ENCODE measurements at regions not wholly inside any gene's neighbourhood (a gene's known extent, or its start where the extent isn't known, plus 50 kb on each side); places are given as distances from the start of the nearest gene placed in this dataset.

GRCh38 chr6:109303164-109303563 is 79.1 kb downstream of the CD164 start:
- no peak for DNase-seq
- intact Hi-C loops (cut with micrococcal nuclease): no loop called here
- no peaks in the 10 kb centered on the region for H3K36me3 ChIP-seq
- H3K9me3 ChIP-seq (replicated peaks): no peaks in the 10 kb centered on the region
- TF ChIP-seq, protein P1, sequence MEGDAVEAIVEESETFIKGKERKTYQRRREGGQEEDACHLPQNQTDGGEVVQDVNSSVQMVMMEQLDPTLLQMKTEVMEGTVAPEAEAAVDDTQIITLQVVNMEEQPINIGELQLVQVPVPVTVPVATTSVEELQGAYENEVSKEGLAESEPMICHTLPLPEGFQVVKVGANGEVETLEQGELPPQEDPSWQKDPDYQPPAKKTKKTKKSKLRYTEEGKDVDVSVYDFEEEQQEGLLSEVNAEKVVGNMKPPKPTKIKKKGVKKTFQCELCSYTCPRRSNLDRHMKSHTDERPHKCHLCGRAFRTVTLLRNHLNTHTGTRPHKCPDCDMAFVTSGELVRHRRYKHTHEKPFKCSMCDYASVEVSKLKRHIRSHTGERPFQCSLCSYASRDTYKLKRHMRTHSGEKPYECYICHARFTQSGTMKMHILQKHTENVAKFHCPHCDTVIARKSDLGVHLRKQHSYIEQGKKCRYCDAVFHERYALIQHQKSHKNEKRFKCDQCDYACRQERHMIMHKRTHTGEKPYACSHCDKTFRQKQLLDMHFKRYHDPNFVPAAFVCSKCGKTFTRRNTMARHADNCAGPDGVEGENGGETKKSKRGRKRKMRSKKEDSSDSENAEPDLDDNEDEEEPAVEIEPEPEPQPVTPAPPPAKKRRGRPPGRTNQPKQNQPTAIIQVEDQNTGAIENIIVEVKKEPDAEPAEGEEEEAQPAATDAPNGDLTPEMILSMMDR (IDR thresholded peaks at IDR 0.05; ENCODE audit: borderline replicate concordance): no peak
- no peak overlapping the region for H3K4me3 ChIP-seq
- no peaks in the 10 kb centered on the region for H3K27me3 ChIP-seq (ENCODE audit: low read depth)
- H3K4me1 ChIP-seq: peaks cover 44% of the 10 kb centered on the region
- H3K27ac ChIP-seq (replicated peaks): peak overlapping the region; percentile 21

DNA sequence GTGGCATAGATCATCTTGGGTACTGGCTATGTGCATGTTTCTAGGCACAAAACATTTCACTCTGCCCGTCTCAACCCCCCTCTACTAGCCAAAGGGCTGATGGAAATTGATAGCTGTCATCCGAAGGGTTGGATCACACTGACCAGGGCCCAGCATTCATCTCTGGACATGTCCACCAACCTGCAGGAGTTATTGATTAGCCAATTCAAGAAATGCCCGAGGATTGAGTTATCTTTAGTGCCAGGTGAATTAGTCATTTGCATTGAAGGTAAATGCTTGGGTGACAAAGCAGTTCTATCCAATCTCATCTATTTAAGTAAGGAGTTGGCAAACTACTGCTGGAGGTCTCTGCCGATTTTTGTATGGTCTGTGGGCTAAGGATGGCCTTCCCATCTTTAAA is 80.1 kb downstream of the CD164 start:
- no peak for DNase-seq
- TF ChIP-seq, protein P1 (IDR thresholded peaks at IDR 0.05; ENCODE audit: borderline replicate concordance): no peak
- H3K4me1 ChIP-seq: peaks cover 49% of the 10 kb centered on the region
- intact Hi-C loops (cut with micrococcal nuclease): no loop called here
- no peaks in the 10 kb centered on the region for H3K9me3 ChIP-seq (replicated peaks)
- H3K36me3 ChIP-seq: no peaks in the 10 kb centered on the region
- H3K4me3 ChIP-seq: no peak overlapping the region
- H3K27ac ChIP-seq (replicated peaks): peak overlapping the region; percentile 85
- no peaks in the 10 kb centered on the region for H3K27me3 ChIP-seq (ENCODE audit: low read depth)

- Histone ChIP-seq H3K4me3 (no peak overlapping the region), H3K27me3 (ENCODE audit: low read depth) (no peaks in the 10 kb centered on the region), H3K27ac (replicated peaks) (peak overlapping the region; percentile 85), H3K9me3 (replicated peaks) (no peaks in the 10 kb centered on the region), H3K36me3 (no peaks in the 10 kb centered on the region), H3K4me1 (peaks cover 53% of the 10 kb centered on the region)
- TF ChIP-seq, protein P1 (IDR thresholded peaks at IDR 0.05; ENCODE audit: borderline replicate concordance): no peak
- intact Hi-C loops (cut with micrococcal nuclease): no loop called here
- DNase-seq: no peak
Measured at GRCh38 chr6:109301418-109301817, 80.8 kb downstream of the CD164 start.

DNA sequence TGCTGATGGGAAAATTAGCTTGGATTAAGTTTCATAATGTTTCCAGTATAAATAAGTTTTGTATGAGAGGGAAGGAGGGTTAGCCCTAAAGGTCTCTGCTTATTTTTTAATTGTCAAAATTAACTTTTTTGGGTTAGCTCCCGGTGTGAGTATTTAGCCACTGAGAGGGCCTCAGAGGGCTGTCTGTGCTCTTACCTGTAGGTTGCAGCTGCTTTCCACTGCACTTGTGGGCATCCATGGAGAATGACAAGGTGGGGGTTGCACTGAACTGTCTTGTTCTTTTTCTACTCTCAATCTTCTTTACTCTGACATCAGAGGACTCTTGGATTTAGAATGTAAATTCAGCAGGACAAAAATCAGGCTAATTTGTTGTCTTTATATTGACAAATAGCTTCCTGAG is 81.4 kb downstream of the CD164 start:
- no peak for DNase-seq
- H3K4me3 ChIP-seq: peak overlapping the region; percentile 15
- H3K9me3 ChIP-seq (replicated peaks): no peaks in the 10 kb centered on the region
- H3K27me3 ChIP-seq (ENCODE audit: low read depth): no peaks in the 10 kb centered on the region
- TF ChIP-seq, protein P1 (IDR thresholded peaks at IDR 0.05; ENCODE audit: borderline replicate concordance): no peak
- H3K36me3 ChIP-seq: no peaks in the 10 kb centered on the region
- intact Hi-C loops (cut with micrococcal nuclease): no loop called here
- peak overlapping the region; percentile 85 for H3K27ac ChIP-seq (replicated peaks)
- H3K4me1 ChIP-seq: peaks cover 53% of the 10 kb centered on the region

GRCh38 chr6:109299776-109300564 is 82.3 kb downstream of the CD164 start:
- TF ChIP-seq, protein P1 (IDR thresholded peaks at IDR 0.05; ENCODE audit: borderline replicate concordance): no peak
- H3K27me3 ChIP-seq (ENCODE audit: low read depth): no peaks in the 10 kb centered on the region
- peak overlapping the region; percentile 15 for H3K4me3 ChIP-seq
- H3K36me3 ChIP-seq: no peaks in the 10 kb centered on the region
- H3K27ac ChIP-seq (replicated peaks): peak overlapping the region; percentile 85
- no peaks in the 10 kb centered on the region for H3K9me3 ChIP-seq (replicated peaks)
- DNase-seq: no peak
- intact Hi-C loops (cut with micrococcal nuclease): no loop called here
- peaks cover 53% of the 10 kb centered on the region for H3K4me1 ChIP-seq

Measured in left ventricle myocardium inferior (tissue), 1 donor.